ENCODE measurements at regions not wholly inside any gene's neighbourhood (a gene's known extent, or its start where the extent isn't known, plus 50 kb on each side); places are given as distances from the start of the nearest gene placed in this dataset.

GRCh38 chr20:33908336-33908735 is 85.4 kb upstream of the RALY start:
- H3K9me3 ChIP-seq = no peaks in the 10 kb centered on the region
- no peak overlapping the region for H3K4me3 ChIP-seq (ENCODE audit: low read depth in 1 of 2, low read length in 1 of 2)
- TF ChIP-seq CTCF (IDR thresholded peaks at IDR 0.05) = no peak
- H3K27ac ChIP-seq = no peak overlapping the region
- H3K27me3 ChIP-seq = no peaks in the 10 kb centered on the region
- peaks cover 12 to 14% of the 10 kb centered on the region in 2 experiments for H3K4me1 ChIP-seq (ENCODE audit: control insufficient read depth in 1 of 2, insufficient read depth in 1 of 2, low read depth in 1 of 2, low read length in 1 of 2)
- H3K36me3 ChIP-seq = no peaks in the 10 kb centered on the region

DNA sequence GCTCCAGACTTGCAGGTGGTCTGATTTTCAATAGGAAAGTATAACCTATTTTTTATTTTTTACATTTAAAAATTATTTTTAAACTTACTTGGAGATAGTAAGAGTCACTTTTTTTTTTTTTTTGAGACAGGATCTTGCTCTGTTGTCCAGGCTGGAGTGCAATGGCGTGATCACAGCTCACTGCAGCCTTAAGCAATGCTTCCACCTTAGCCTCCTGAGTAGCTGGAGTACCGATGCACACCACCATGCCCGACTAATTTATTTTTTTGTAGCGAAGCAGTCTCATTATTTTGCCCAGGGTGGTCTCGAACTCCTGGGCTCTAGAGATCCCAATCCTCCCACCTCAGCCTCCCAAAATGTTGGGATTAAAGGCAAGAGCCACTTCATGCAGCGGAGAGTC is 84.8 kb upstream of the RALY start:
- peaks cover 12 to 14% of the 10 kb centered on the region in 2 experiments for H3K4me1 ChIP-seq (ENCODE audit: control insufficient read depth in 1 of 2, insufficient read depth in 1 of 2, low read depth in 1 of 2, low read length in 1 of 2)
- H3K36me3 ChIP-seq = no peaks in the 10 kb centered on the region
- H3K4me3 ChIP-seq (ENCODE audit: low read depth in 1 of 2, low read length in 1 of 2) = no peak overlapping the region
- no peak overlapping the region for H3K27ac ChIP-seq
- no peaks in the 10 kb centered on the region for H3K9me3 ChIP-seq
- H3K27me3 ChIP-seq = no peaks in the 10 kb centered on the region
- TF ChIP-seq CTCF (IDR thresholded peaks at IDR 0.05) = no peak

GRCh38 chr20:33909331-33909921 is 84.3 kb upstream of the RALY start:
- H3K36me3 ChIP-seq = no peaks in the 10 kb centered on the region
- no peaks in the 10 kb centered on the region for H3K27me3 ChIP-seq
- no peak for TF ChIP-seq CTCF (IDR thresholded peaks at IDR 0.05)
- H3K27ac ChIP-seq = no peak overlapping the region
- no peaks in the 10 kb centered on the region for H3K9me3 ChIP-seq
- H3K4me3 ChIP-seq (ENCODE audit: low read depth in 1 of 2, low read length in 1 of 2) = no peak overlapping the region
- H3K4me1 ChIP-seq (ENCODE audit: control insufficient read depth in 1 of 2, insufficient read depth in 1 of 2, low read depth in 1 of 2, low read length in 1 of 2) = peaks cover 12 to 14% of the 10 kb centered on the region in 2 experiments

DNA sequence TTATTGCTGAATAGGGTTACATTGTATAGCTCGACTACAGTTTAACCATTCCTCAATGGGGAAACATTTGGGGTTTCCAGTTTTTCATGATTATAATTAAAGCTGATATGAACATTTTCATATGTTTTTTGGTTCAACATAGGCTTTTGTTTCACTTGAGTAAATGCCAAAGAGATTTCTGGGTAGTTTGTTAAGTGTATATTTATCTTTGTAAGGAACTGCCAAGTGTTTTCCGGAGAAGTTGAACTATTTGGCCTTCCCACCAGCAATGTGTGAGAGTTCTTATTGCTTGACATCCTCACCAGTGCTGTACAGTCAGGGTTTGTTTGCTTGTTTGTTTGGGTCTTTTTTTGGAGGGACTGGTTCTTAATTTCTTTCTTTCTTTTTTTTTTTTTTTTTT is 83.7 kb upstream of the RALY start:
- no peaks in the 10 kb centered on the region for H3K36me3 ChIP-seq
- no peak overlapping the region for H3K27ac ChIP-seq
- TF ChIP-seq CTCF (IDR thresholded peaks at IDR 0.05) = no peak
- H3K27me3 ChIP-seq = no peaks in the 10 kb centered on the region
- no peak overlapping the region for H3K4me3 ChIP-seq (ENCODE audit: low read depth in 1 of 2, low read length in 1 of 2)
- peaks cover 12 to 14% of the 10 kb centered on the region in 2 experiments for H3K4me1 ChIP-seq (ENCODE audit: control insufficient read depth in 1 of 2, insufficient read depth in 1 of 2, low read depth in 1 of 2, low read length in 1 of 2)
- no peaks in the 10 kb centered on the region for H3K9me3 ChIP-seq

DNA sequence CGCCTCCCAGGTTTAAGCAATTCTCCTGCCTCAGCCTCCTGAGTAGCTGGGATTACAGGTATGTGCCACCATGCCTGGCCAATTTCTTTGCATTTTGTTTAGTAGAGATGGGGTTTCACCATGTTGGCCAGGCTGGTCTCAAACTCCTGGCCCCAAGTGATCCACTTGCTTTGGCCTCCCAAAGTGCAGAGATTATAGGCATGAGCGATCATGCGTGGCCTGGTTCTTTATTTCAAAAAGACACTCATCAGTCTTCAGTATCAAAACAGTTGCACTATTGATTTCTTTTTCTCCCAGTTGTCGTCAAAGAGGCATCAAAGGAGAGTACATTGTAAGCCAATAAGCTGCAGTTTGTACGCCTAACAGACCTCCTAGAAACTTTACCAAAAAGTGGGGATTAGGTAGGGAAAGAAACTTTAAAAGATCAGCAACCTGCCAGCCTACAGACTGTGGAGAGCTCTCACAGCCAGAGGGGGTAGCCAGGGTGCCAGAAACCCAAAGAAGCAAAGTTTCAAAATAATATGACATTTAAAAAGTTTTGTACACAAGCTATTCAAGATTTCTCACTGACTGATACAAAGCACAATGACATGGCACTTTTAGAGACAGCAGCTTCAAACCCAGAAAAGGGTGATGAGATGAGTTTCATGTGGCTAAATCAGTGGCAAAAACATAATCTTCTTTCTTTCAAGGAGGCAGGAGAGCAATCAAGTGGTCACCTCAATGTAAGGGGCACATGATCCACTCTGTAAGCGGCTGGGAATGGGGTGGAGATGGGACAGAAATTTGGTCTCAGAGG is 83.0 kb upstream of the RALY start:
- TF ChIP-seq CTCF (IDR thresholded peaks at IDR 0.05) = no peak
- Histone ChIP-seq H3K4me1 (ENCODE audit: control insufficient read depth in 1 of 2, insufficient read depth in 1 of 2, low read depth in 1 of 2, low read length in 1 of 2) (peaks cover 12 to 15% of the 10 kb centered on the region in 2 experiments), H3K36me3 (no peaks in the 10 kb centered on the region), H3K9me3 (no peaks in the 10 kb centered on the region), H3K4me3 (ENCODE audit: low read depth in 1 of 2, low read length in 1 of 2) (no peak overlapping the region), H3K27ac (no peak overlapping the region), H3K27me3 (no peaks in the 10 kb centered on the region)
